Lower lobe of right lung (tissue), 2 donors: ENCODE measurements at regions not wholly inside any gene's neighbourhood (a gene's known extent, or its start where the extent isn't known, plus 50 kb on each side); places are given as distances from the start of the nearest gene placed in this dataset.

Experiments
- ATAC-seq, 2 donors: fragments of 200-7000 bp; cut with Tn5 transposase; one replicate each; pipeline ENCODE4 v1.9.1; 2020 to 2022; ENCODE audit warnings: mild to moderate bottlenecking in 2 of 2, moderate library complexity in 2 of 2
- DNase-seq: peaks from one replicate; pipeline ENCODE4 v3.0.0-alpha.2; 2020
- H3K27ac ChIP-seq: fragments of 200-600 bp; one replicate; pipeline ENCODE4 v1.8.0; 2022
- H3K27me3 ChIP-seq: fragments of 200-600 bp; one replicate; pipeline ENCODE4 v1.8.0; 2022; ENCODE audit warnings: low read depth
- H3K36me3 ChIP-seq: fragments of 200-600 bp; one replicate; pipeline ENCODE4 v1.8.0; 2022; ENCODE audit warnings: mild to moderate bottlenecking
- H3K4me1 ChIP-seq: fragments of 200-600 bp; one replicate; pipeline ENCODE4 v1.8.0; 2022
- H3K4me3 ChIP-seq: fragments of 200-600 bp; one replicate; pipeline ENCODE4 v1.8.0; 2022; ENCODE audit warnings: mild to moderate bottlenecking
- H3K9me3 ChIP-seq: fragments of 200-600 bp; one replicate; pipeline ENCODE4 v1.8.0; 2022
- CTCF ChIP-seq: fragments of 200-600 bp; IDR thresholded peaks from one replicate; pipeline ENCODE4 v1.8.0; 2022; ENCODE audit warnings: antibody characterized with exemption, mild to moderate bottlenecking
- intact Hi-C: fragments of 100-400 bp; cut with DNase I; formaldehyde crosslinking; loops from one replicate; pipeline ENCODE4 v1.11.0; 2022
- donor health status: DM: no; HTN: yes; CAD: no; lungs with severe emphysema.

- Histone ChIP-seq H3K9me3 (peaks cover 21% of the 10 kb centered on the region), H3K27ac (no peak overlapping the region), H3K4me1 (peaks cover 7% of the 10 kb centered on the region), H3K36me3 (no peaks in the 10 kb centered on the region), H3K4me3 (no peak overlapping the region), H3K27me3 (no peaks in the 10 kb centered on the region)
- DNase-seq: no peak
- ATAC-seq: no peak
- intact Hi-C loops: no loop called here
- no peak for TF ChIP-seq CTCF
These were observed 144.1 kb downstream of the NDUFA10 start for GRCh38 chr2:239881031-239881471.

- peaks cover 7% of the 10 kb centered on the region for H3K4me1 ChIP-seq
- H3K27ac ChIP-seq: no peak overlapping the region
- H3K9me3 ChIP-seq: peaks cover 16% of the 10 kb centered on the region
- H3K4me3 ChIP-seq: no peak overlapping the region
- H3K36me3 ChIP-seq: no peaks in the 10 kb centered on the region
- H3K27me3 ChIP-seq: no peaks in the 10 kb centered on the region
- intact Hi-C loops: no loop called here
- ATAC-seq (no peak), DNase-seq (no peak)
- TF ChIP-seq CTCF: no peak
These were observed 144.7 kb downstream of the NDUFA10 start for GRCh38 chr2:239880396-239880795.

GRCh38 chr2:239879423-239880084 is 145.6 kb downstream of the NDUFA10 start:
- H3K4me1 ChIP-seq: peaks cover 7% of the 10 kb centered on the region
- H3K27me3 ChIP-seq: no peaks in the 10 kb centered on the region
- H3K4me3 ChIP-seq: no peak overlapping the region
- no peaks in the 10 kb centered on the region for H3K36me3 ChIP-seq
- H3K27ac ChIP-seq: no peak overlapping the region
- no peak for ATAC-seq
- TF ChIP-seq CTCF: no peak
- intact Hi-C loops: no loop called here
- H3K9me3 ChIP-seq: peaks cover 7% of the 10 kb centered on the region
- DNase-seq: no peak

GRCh38 chr2:239878686-239879085 is 146.5 kb downstream of the NDUFA10 start:
- no peaks in the 10 kb centered on the region for H3K9me3 ChIP-seq
- ATAC-seq: no peak
- intact Hi-C loops: no loop called here
- DNase-seq: no peak
- no peaks in the 10 kb centered on the region for H3K27me3 ChIP-seq
- no peak overlapping the region for H3K4me3 ChIP-seq
- peaks cover 7% of the 10 kb centered on the region for H3K4me1 ChIP-seq
- TF ChIP-seq CTCF: no peak
- H3K36me3 ChIP-seq: no peaks in the 10 kb centered on the region
- H3K27ac ChIP-seq: no peak overlapping the region

- Histone ChIP-seq H3K9me3 (no peaks in the 10 kb centered on the region), H3K36me3 (no peaks in the 10 kb centered on the region), H3K4me3 (no peak overlapping the region), H3K4me1 (peaks cover 5% of the 10 kb centered on the region), H3K27ac (no peak overlapping the region), H3K27me3 (no peaks in the 10 kb centered on the region)
- TF ChIP-seq CTCF: no peak
- ATAC-seq (no peak), DNase-seq (no peak)
- intact Hi-C loops: no loop called here
These were observed 148.2 kb downstream of the NDUFA10 start for GRCh38 chr2:239876948-239877289.
